HG03432 (cell line): ENCODE measurements at regions not wholly inside any gene's neighbourhood (a gene's known extent, or its start where the extent isn't known, plus 50 kb on each side); places are given as distances from the start of the nearest gene placed in this dataset.

ENCODE experiments used
- ATAC-seq: cut with Tn5 transposase; IDR thresholded peaks from one replicate; pipeline ENCODE4 v1.9.1; 2021; ENCODE audit warnings: mild to moderate bottlenecking, moderate library complexity; ENCODE audit not compliant: unreplicated experiment

GRCh38 chr3:135706758-135707375 is 258.7 kb upstream of the PPP2R3A start:
- no peak for ATAC-seq

DNA sequence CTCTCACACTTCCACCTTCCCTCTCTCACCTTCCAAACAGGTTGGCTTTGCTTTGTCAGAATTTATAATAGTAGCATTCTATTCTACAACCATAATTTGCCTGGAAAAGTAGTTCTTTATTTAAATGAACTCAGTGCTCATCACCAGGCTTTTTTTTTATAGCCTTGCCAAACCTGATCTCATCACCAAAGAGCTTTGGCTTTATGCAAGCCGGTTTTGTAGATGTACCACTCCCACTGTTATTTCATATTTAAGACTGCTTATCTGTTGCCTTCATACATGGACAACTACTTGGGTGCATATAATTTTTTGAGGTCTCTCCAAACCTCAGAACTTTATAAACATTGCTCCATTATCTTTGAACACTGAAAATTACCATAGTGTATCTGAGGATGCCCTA is 246.1 kb upstream of the PPP2R3A start:
- ATAC-seq = no peak

GRCh38 chr3:135728007-135728721 is 237.4 kb upstream of the PPP2R3A start:
- ATAC-seq = no peak

- no peak for ATAC-seq
These were observed 234.0 kb upstream of the PPP2R3A start for GRCh38 chr3:135731546-135731945.

GRCh38 chr3:135736740-135737139 is 228.8 kb upstream of the PPP2R3A start:
- no peak for ATAC-seq

GRCh38 chr3:135739779-135740178 is 225.7 kb upstream of the PPP2R3A start:
- no peak for ATAC-seq

- ATAC-seq = no peak
These were observed 225.3 kb upstream of the PPP2R3A start for GRCh38 chr3:135740211-135740610.

DNA sequence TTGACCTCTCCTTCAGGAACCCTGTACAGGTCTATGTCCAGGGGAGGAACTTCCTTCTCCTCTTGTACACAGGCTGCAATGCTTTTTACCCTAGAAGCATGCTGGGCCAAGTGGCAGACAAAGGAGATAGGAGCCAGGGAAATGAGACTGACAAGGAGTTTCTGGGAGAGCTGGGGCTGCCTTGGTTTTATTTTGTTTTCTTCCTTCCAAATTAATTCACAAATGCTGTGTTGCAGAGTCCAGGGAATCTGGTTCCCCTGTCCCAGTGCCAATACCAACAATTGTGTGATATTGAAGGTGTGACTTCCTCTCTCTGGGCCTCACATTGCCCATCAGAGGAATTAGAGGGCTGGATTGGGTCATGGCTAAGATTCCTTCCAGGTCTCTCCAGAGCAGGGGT is 224.8 kb upstream of the PPP2R3A start:
- ATAC-seq = no peak

GRCh38 chr3:135751991-135752390 is 213.5 kb upstream of the PPP2R3A start:
- no peak for ATAC-seq

DNA sequence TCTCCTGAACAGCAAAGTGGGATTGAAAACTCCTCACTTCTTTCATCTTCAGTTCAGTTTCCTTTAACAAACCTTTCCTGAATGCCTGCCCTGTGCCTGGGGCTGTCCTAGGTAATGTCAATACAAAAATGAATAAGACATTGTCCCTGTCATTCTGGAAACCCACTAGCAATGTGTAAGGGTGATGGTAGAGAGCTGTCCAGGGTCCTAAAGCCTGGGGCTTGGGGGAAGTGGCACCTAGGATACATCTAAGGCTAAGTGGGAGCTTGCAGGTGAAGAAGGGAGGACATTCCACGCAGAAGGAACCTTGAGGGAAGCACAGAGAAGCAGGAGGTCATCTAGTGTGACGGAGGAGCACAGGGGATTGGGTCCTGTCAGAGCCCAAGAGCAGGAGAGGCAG is 212.7 kb upstream of the PPP2R3A start:
- ATAC-seq = no peak

GRCh38 chr3:135753506-135753905 is 212.0 kb upstream of the PPP2R3A start:
- no peak for ATAC-seq

DNA sequence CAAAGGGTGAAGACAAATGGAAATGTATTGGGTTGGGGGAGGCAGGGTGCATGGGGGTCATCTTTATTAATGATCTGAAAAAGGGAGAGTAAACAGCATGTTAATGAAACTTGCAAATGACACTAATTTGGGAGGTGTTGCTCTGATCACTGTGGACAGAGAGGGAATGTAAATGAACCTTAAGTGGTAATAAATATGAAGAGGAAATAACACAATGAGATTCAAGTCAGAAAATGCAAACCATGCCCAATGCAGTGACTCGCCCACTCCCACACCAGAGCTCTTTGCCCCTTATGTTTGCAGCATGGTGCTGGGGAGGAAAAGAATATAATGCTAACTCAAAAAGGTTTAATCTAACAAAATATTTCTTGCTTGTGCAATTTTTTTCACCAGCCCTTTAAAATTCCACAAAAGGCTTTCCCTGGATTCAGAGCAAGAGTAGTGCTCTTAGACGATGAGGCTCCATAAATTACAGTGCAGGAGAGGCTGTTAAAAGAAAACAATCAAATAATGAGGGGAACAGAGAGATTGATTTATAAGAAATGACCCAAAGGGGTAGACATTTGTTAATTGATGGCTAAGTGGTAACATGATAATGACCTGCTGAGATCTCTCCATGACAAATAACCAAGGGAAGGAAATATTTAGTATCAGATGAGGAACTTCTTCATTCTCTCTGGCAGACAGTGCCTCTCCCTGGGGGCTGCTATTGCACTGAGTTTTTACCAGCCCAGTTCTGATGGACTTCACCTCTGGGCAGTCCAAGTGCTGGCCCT is 210.0 kb upstream of the PPP2R3A start:
- ATAC-seq = no peak

- ATAC-seq = no peak
These were observed 209.3 kb upstream of the PPP2R3A start for GRCh38 chr3:135756106-135756668.

- no peak for ATAC-seq
These were observed 208.1 kb upstream of the PPP2R3A start for GRCh38 chr3:135757421-135757820.

- no peak for ATAC-seq
These were observed 206.6 kb upstream of the PPP2R3A start for GRCh38 chr3:135758961-135759360.

- ATAC-seq = no peak
These were observed 205.9 kb upstream of the PPP2R3A start for GRCh38 chr3:135759651-135760050.

DNA sequence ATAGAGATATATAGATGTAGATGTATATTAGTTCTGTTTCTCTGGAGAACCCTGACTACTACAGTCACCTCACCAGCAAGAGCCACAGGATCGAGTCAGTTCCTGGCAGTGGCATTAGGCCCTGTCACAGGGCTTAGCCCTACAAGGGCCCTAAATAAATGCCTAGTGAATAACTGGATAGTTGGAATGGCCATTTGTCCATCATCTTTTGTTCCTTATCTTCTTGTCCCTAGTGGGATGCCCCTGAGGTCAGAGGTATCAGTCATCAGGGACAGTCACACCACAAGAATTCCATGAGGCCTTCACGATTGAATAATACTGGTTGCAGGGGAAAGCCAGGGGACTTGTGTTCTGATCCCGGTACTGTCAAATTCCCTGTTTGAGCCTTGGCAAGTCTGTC is 204.9 kb upstream of the PPP2R3A start:
- no peak for ATAC-seq

- ATAC-seq = no peak
These were observed 203.2 kb upstream of the PPP2R3A start for GRCh38 chr3:135762188-135762856.

DNA sequence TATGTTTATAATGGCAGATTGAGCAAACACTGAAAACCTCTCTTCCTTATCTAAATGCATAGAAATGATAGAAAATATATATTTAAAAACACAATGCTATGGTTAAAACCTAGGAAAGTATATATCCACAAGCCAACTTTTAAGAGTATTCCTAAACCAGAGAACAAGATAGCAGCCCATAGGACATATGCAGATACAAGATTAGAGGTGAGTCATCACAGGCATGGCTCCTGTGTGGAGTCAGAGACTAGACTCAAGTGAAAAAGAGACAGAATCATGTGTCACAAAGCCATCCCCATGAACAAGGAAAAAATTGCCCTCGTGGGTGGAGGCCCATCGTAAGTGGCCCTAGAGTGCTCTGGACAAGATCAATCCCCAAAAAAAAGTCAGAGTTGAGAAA is 199.4 kb upstream of the PPP2R3A start:
- no peak for ATAC-seq

DNA sequence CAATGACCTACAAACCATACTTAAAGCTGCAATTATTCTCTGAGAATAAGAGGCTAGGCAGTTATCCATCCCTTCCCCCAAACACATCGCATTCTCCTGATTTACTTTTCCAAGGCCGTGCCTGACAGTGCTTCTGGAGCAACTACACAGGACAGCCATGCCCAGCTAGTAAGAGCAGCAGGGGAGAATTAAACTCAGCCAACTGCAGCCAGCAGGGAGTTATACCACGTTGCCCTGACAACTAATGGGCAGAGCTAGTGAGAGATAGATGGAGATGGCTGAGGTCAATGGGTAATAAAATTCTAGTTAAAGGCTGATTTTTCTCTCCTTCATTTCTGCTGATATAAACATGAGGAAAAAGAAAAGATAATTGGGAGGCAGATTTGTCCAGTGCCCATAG is 193.8 kb upstream of the PPP2R3A start:
- no peak for ATAC-seq

DNA sequence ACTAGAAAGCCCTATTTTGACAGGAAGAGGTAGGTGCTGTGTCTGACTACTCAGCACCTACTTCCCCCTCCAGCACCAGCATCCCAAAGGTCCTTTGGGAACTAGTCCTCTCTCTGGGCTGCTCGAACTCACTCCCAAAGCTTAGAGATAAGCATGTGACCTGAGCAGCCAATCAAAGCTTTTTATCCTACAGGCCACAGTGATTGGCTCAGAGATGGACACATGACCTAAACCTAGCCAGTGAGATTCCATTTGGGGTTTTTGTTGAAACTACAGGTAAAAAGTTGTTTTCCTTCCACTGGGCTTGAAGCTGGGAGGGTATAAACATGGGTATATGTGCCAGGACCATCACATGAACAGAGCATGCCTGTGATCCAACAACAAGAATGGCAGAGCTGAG is 186.5 kb upstream of the PPP2R3A start:
- no peak for ATAC-seq
